ENCODE measurements at regions not wholly inside any gene's neighbourhood (a gene's known extent, or its start where the extent isn't known, plus 50 kb on each side); places are given as distances from the start of the nearest gene placed in this dataset.
"Not testable (repeated sequence)": the region's sequence is repeated elsewhere in the genome, so short reads cannot be mapped to it uniquely, and the experiment has no call there.

- no peak for DNase-seq
Observed at GRCh38 chr14:34171431-34172172, 220.7 kb upstream of the EGLN3 start.

GRCh38 chr14:34170882-34171281 lies 220.0 kb upstream of the EGLN3 start:
- no peak for DNase-seq

GRCh38 chr14:34169561-34169960 lies 218.7 kb upstream of the EGLN3 start:
- DNase-seq, result no peak

- DNase-seq, result no peak
Observed at GRCh38 chr14:34168656-34169055, 217.8 kb upstream of the EGLN3 start.

GRCh38 chr14:34165847-34166350 lies 215.0 kb upstream of the EGLN3 start:
- no peak for DNase-seq

GRCh38 chr14:34164162-34164864 lies 213.4 kb upstream of the EGLN3 start:
- no peak for DNase-seq

GRCh38 chr14:34161351-34162082 lies 210.6 kb upstream of the EGLN3 start:
- DNase-seq, result no peak

- no peak for DNase-seq
Observed at GRCh38 chr14:34160619-34161018, 209.7 kb upstream of the EGLN3 start.

- DNase-seq, result no peak
Observed at GRCh38 chr14:34157651-34158050, 206.8 kb upstream of the EGLN3 start.

GRCh38 chr14:34147461-34147860 lies 196.6 kb upstream of the EGLN3 start:
- DNase-seq, result no peak

GRCh38 chr14:34140127-34140526 lies 189.3 kb upstream of the EGLN3 start:
- DNase-seq, result not testable (repeated sequence)

- not testable (repeated sequence) for DNase-seq
Observed at GRCh38 chr14:34139160-34140121, 188.6 kb upstream of the EGLN3 start.

- DNase-seq, result no peak
Observed at GRCh38 chr14:34138175-34138574, 187.3 kb upstream of the EGLN3 start.

GRCh38 chr14:34137001-34137745 lies 186.3 kb upstream of the EGLN3 start:
- no peak for DNase-seq

- no peak for DNase-seq
Observed at GRCh38 chr14:34135492-34135891, 184.6 kb upstream of the EGLN3 start.

GRCh38 chr14:34134484-34134883 lies 183.6 kb upstream of the EGLN3 start:
- DNase-seq, result no peak

- no peak for DNase-seq
Observed at GRCh38 chr14:34129927-34130552, 179.2 kb upstream of the EGLN3 start.

GRCh38 chr14:34128665-34129064 lies 177.8 kb upstream of the EGLN3 start:
- no peak for DNase-seq

GRCh38 chr14:34126586-34126985 lies 175.7 kb upstream of the EGLN3 start:
- no peak for DNase-seq

- no peak for DNase-seq
Observed at GRCh38 chr14:34124585-34124984, 173.7 kb upstream of the EGLN3 start.

GRCh38 chr14:34122650-34123049 lies 171.8 kb upstream of the EGLN3 start:
- DNase-seq, result no peak

Data from activated CD4-positive, alpha-beta T cell treated with anti-CD3 and anti-CD28 coated beads, Interleukin-2, amount 50 U/mL, for 4 hours (primary cell).